ENCODE measurements at regions not wholly inside any gene's neighbourhood (a gene's known extent, or its start where the extent isn't known, plus 50 kb on each side); places are given as distances from the start of the nearest gene placed in this dataset.

GRCh38 chr14:87745507-87746118, 247.4 kb downstream of the GALC start:
- TF ChIP-seq MAX (IDR thresholded peaks at IDR 0.05) (no peak), RXRA (IDR thresholded peaks at IDR 0.05) (no peak), GABPA (IDR thresholded peaks at IDR 0.05 in 1 of 2, conservative IDR thresholded peaks at IDR 0.05 in 1 of 2) (no peak), CTCF (IDR thresholded peaks at IDR 0.05; ENCODE audit: low read depth, low read length, missing input control) (peak; percentile 81), RAD21 (IDR thresholded peaks at IDR 0.05) (peak; percentile 71 to 80), EGR1 (IDR thresholded peaks at IDR 0.05; ENCODE audit: low read depth in 2 of 2) (no peak), YY1 (IDR thresholded peaks at IDR 0.05) (no peak), TAF1 (conservative IDR thresholded peaks at IDR 0.05) (no peak), ATF3 (IDR thresholded peaks at IDR 0.05) (peak; percentile 25)
